Loucy (cell line): ENCODE measurements at regions not wholly inside any gene's neighbourhood (a gene's known extent, or its start where the extent isn't known, plus 50 kb on each side); places are given as distances from the start of the nearest gene placed in this dataset.

Source experiments
- H2AFZ ChIP-seq: fragments of 200-600 bp; sonication (generic); 2 replicates; pipeline ENCODE4 v1.6.0; 2016; ENCODE audit warnings: antibody characterized with exemption, mild to moderate bottlenecking, low read length, moderate library complexity
- H3F3A ChIP-seq: fragments of 200-600 bp; 2 replicates; pipeline ENCODE4 v1.6.0; 2016; ENCODE audit warnings: antibody characterized with exemption, low read depth, mild to moderate bottlenecking
- H3K27me3 ChIP-seq: fragments of 200-600 bp; sonication (generic); 2 replicates; pipeline ENCODE4 v1.6.1; 2014; ENCODE audit warnings: low read length, mild to moderate bottlenecking; ENCODE audit not compliant: insufficient read depth, poor library complexity, severe bottlenecking
- H3K36me3 ChIP-seq: fragments of 200-600 bp; sonication (generic); 2 replicates; pipeline ENCODE4 v1.6.1; 2016; ENCODE audit warnings: low read length; ENCODE audit not compliant: insufficient read depth
- H3K4me1 ChIP-seq: fragments of 200-600 bp; sonication (generic); 2 replicates; pipeline ENCODE4 v1.5.1; 2014; ENCODE audit warnings: low read length, mild to moderate bottlenecking; ENCODE audit not compliant: insufficient read depth, poor library complexity, severe bottlenecking
- H3K4me2 ChIP-seq: fragments of 200-600 bp; sonication (generic); 2 replicates; pipeline ENCODE4 v1.6.0; 2014; ENCODE audit warnings: antibody characterized with exemption, low read length, low read depth, mild to moderate bottlenecking; ENCODE audit not compliant: poor library complexity, severe bottlenecking
- H3K4me3 ChIP-seq: fragments of 200-600 bp; sonication (generic); 2 replicates; pipeline ENCODE4 v1.5.1; 2014; ENCODE audit warnings: low read length, mild to moderate bottlenecking, mixed read lengths; ENCODE audit not compliant: poor library complexity, severe bottlenecking
- H3K79me2 ChIP-seq: fragments of 200-600 bp; sonication (generic); 2 replicates; pipeline ENCODE4 v1.6.1; 2014; ENCODE audit warnings: low read length; ENCODE audit not compliant: insufficient read depth
- H3K9ac ChIP-seq: fragments of 200-600 bp; sonication (generic); 2 replicates; pipeline ENCODE4 v1.6.0; 2014; ENCODE audit warnings: mild to moderate bottlenecking, low read depth, low read length, moderate library complexity; ENCODE audit not compliant: poor library complexity, severe bottlenecking
- H3K9me2 ChIP-seq: fragments of 200-600 bp; sonication (generic); replicated peaks from 2 replicates; pipeline ENCODE4 v1.6.1; 2016; ENCODE audit warnings: low read depth, low read length, mixed read lengths
- H3K9me3 ChIP-seq: fragments of 200-600 bp; sonication (generic); 2 replicates; pipeline ENCODE4 v1.6.1; 2014; ENCODE audit warnings: mild to moderate bottlenecking, antibody characterized with exemption, low read length, low read depth; ENCODE audit not compliant: insufficient read depth
- H4K20me1 ChIP-seq: fragments of 200-600 bp; sonication (generic); 2 replicates; pipeline ENCODE4 v1.6.0; 2014; ENCODE audit warnings: antibody characterized with exemption, low read length, mild to moderate bottlenecking; ENCODE audit not compliant: insufficient read depth, poor library complexity, severe bottlenecking
- EZH2phosphoT487 ChIP-seq: fragments of 200-600 bp; IDR thresholded peaks from 2 replicates; pipeline ENCODE4 v1.6.1; 2018; ENCODE audit warnings: antibody characterized with exemption, mild to moderate bottlenecking, moderate library complexity, borderline replicate concordance
- TF ChIP-seq, protein P1 (sequence below): fragments of 200-600 bp; sonication (generic); conservative IDR thresholded peaks from 2 replicates; pipeline ENCODE4 v1.5.1; 2014; ENCODE audit warnings: mild to moderate bottlenecking, antibody characterized with exemption, low read length

DNA sequence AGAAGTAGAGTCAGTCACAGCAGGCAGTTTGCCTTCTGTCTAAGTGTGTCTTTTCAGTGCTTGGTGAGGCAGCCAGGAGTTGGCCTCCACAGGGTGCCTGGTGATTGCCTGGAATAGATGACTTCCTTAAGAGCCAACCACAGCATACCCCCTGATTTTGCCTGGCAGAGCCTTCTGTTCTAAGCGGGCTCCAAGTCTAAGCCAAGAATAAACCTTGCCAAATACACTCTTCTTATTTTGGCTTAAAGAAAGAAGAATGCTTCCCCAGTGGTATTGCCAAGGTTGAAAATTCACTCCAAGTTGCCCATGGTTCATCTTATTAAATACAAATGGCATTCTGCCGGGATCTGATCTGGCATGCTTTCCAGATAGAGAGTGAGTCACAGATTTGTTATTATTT, 1424.8 kb upstream of the EYS start:
- Histone ChIP-seq H3F3A (no peaks in the 10 kb centered on the region), H3K36me3 (no peaks in the 10 kb centered on the region), H3K9me3 (no peaks in the 10 kb centered on the region), H3K9ac (no peak overlapping the region), H3K4me2 (no peak overlapping the region), H3K4me3 (no peak overlapping the region), H3K27me3 (no peaks in the 10 kb centered on the region), H3K4me1 (no peaks in the 10 kb centered on the region), H4K20me1 (no peaks in the 10 kb centered on the region), H2AFZ (no peak overlapping the region), H3K9me2 (no peaks in the 10 kb centered on the region), H3K79me2 (no peaks in the 10 kb centered on the region)
- no peak for TF ChIP-seq EZH2phosphoT487
- TF ChIP-seq, protein P1, sequence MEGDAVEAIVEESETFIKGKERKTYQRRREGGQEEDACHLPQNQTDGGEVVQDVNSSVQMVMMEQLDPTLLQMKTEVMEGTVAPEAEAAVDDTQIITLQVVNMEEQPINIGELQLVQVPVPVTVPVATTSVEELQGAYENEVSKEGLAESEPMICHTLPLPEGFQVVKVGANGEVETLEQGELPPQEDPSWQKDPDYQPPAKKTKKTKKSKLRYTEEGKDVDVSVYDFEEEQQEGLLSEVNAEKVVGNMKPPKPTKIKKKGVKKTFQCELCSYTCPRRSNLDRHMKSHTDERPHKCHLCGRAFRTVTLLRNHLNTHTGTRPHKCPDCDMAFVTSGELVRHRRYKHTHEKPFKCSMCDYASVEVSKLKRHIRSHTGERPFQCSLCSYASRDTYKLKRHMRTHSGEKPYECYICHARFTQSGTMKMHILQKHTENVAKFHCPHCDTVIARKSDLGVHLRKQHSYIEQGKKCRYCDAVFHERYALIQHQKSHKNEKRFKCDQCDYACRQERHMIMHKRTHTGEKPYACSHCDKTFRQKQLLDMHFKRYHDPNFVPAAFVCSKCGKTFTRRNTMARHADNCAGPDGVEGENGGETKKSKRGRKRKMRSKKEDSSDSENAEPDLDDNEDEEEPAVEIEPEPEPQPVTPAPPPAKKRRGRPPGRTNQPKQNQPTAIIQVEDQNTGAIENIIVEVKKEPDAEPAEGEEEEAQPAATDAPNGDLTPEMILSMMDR: no peak

- Histone ChIP-seq H3K27me3 (no peaks in the 10 kb centered on the region), H3K9me2 (no peaks in the 10 kb centered on the region), H2AFZ (no peak overlapping the region), H3K9ac (no peak overlapping the region), H3K4me2 (no peak overlapping the region), H3K4me1 (no peaks in the 10 kb centered on the region), H3K79me2 (no peaks in the 10 kb centered on the region), H3F3A (no peaks in the 10 kb centered on the region), H4K20me1 (no peaks in the 10 kb centered on the region), H3K36me3 (no peaks in the 10 kb centered on the region), H3K4me3 (no peak overlapping the region), H3K9me3 (no peaks in the 10 kb centered on the region)
- TF ChIP-seq, protein P1: no peak
- no peak for TF ChIP-seq EZH2phosphoT487
These were observed 1422.8 kb upstream of the EYS start for GRCh38 chr6:67129780-67130179.

DNA sequence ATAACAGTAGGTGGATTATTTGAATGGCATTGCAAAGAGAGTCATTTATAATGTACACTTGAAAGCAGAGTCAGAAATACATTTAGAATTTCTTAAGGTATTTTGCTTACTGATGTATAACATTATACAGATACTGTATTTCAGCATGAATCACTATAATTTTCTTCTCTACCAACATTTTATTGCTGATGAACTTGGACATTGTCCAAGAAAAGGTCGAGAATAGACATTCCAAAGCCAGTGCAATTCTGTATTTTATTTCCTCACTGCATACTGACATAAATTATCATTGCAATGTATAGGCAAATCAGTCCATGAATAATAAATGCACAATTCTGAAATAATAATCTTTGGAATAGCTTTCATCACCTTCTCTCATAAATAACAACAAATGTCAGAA, 1420.0 kb upstream of the EYS start:
- Histone ChIP-seq H3K27me3 (no peaks in the 10 kb centered on the region), H3K9me2 (no peaks in the 10 kb centered on the region), H3K4me2 (no peak overlapping the region), H2AFZ (no peak overlapping the region), H3K9me3 (no peaks in the 10 kb centered on the region), H3K36me3 (no peaks in the 10 kb centered on the region), H3F3A (no peaks in the 10 kb centered on the region), H3K4me3 (no peak overlapping the region), H3K79me2 (no peaks in the 10 kb centered on the region), H4K20me1 (no peaks in the 10 kb centered on the region), H3K4me1 (no peaks in the 10 kb centered on the region), H3K9ac (no peak overlapping the region)
- TF ChIP-seq, protein P1: no peak
- no peak for TF ChIP-seq EZH2phosphoT487
